22Rv1 (cell line): ENCODE measurements at regions not wholly inside any gene's neighbourhood (a gene's known extent, or its start where the extent isn't known, plus 50 kb on each side); places are given as distances from the start of the nearest gene placed in this dataset.

Experiments
- CTCF ChIP-seq: fragments of 450-650 bp; IDR thresholded peaks from 2 replicates; pipeline ENCODE4 v1.5.1; 2017; ENCODE audit warnings: mild to moderate bottlenecking
- ZFX ChIP-seq: fragments of 450-650 bp; IDR thresholded peaks from 2 replicates; pipeline ENCODE4 v1.6.1; 2017; ENCODE audit warnings: antibody characterized with exemption, borderline replicate concordance

- TF ChIP-seq CTCF (no peak), ZFX (no peak)
These were observed 249.2 kb upstream of the BTG1 start for GRCh38 chr12:92394895-92395294.
